Mammary epithelial cell (primary cell): ENCODE measurements at regions not wholly inside any gene's neighbourhood (a gene's known extent, or its start where the extent isn't known, plus 50 kb on each side); places are given as distances from the start of the nearest gene placed in this dataset.

Experiments
- EZH2 ChIP-seq: IDR thresholded peaks from 2 replicates; pipeline ENCODE4 v1.6.1; 2012; ENCODE audit warnings: low read length, inconsistent platforms, borderline replicate concordance
- TF ChIP-seq, protein P1 (sequence below), 2 donors: IDR thresholded peaks in 1 of 2; conservative IDR thresholded peaks in 1 of 2; 2 replicates each; pipeline ENCODE4 v1.5.1; 2011 to 2012; ENCODE audit warnings: inconsistent platforms in 2 of 2, low read length in 2 of 2, mild to moderate bottlenecking in 2 of 2, control low read depth in 1 of 2, low read depth in 1 of 2; ENCODE audit not compliant: insufficient read depth in 1 of 2; ENCODE audit errors: extremely low read depth in 1 of 2

DNA sequence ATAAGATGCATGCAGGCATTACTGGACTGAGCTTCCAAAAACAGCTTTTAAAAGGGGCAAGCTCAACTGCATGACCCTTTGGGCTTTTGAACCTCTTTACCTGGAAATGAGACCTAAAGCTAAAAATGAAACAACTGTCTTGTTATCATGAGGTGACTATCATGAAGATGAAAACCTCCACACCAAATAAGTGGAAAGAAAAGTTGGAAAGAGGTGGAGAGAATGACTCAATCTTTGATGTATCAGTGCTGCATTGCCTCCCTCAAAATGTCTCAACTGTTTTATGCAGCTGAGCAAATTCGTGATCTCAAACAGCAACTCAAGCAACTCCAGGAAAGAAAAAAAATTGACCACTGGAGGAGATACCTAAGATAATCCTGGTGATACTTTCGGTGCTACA is 307.1 kb downstream of the KBTBD8 start:
- TF ChIP-seq, protein P1, sequence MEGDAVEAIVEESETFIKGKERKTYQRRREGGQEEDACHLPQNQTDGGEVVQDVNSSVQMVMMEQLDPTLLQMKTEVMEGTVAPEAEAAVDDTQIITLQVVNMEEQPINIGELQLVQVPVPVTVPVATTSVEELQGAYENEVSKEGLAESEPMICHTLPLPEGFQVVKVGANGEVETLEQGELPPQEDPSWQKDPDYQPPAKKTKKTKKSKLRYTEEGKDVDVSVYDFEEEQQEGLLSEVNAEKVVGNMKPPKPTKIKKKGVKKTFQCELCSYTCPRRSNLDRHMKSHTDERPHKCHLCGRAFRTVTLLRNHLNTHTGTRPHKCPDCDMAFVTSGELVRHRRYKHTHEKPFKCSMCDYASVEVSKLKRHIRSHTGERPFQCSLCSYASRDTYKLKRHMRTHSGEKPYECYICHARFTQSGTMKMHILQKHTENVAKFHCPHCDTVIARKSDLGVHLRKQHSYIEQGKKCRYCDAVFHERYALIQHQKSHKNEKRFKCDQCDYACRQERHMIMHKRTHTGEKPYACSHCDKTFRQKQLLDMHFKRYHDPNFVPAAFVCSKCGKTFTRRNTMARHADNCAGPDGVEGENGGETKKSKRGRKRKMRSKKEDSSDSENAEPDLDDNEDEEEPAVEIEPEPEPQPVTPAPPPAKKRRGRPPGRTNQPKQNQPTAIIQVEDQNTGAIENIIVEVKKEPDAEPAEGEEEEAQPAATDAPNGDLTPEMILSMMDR (conservative IDR thresholded peaks at IDR 0.05 in 1 of 2, IDR thresholded peaks at IDR 0.05 in 1 of 2; ENCODE audit: extremely low read depth in 1 of 2, insufficient read depth in 1 of 2, low read depth in 1 of 2, low read length in 2 of 2): no peak
- no peak for TF ChIP-seq EZH2
